ENCODE measurements at regions not wholly inside any gene's neighbourhood (a gene's known extent, or its start where the extent isn't known, plus 50 kb on each side); places are given as distances from the start of the nearest gene placed in this dataset.

- H3K9me3 ChIP-seq (ENCODE audit: control insufficient read depth in 4 of 4, low read length in 3 of 4) = no peaks in the 10 kb centered on the region
- no peak for TF ChIP-seq EGR1 (IDR thresholded peaks at IDR 0.05; ENCODE audit: low read depth in 2 of 2)
- H3K9ac ChIP-seq (ENCODE audit: low read depth in 1 of 2, low read length in 2 of 2) = no peak overlapping the region
- H3K27me3 ChIP-seq (ENCODE audit: control insufficient read depth in 4 of 4, insufficient read depth in 4 of 4, low read length in 3 of 4) = no peaks in the 10 kb centered on the region
- no peaks in the 10 kb centered on the region for H3K4me1 ChIP-seq (ENCODE audit: control insufficient read depth in 4 of 4, insufficient read depth in 4 of 4, low read length in 3 of 4)
- H3K4me3 ChIP-seq (ENCODE audit: low read depth in 1 of 3, low read length in 3 of 3) = no peak overlapping the region
- H3K36me3 ChIP-seq (ENCODE audit: control insufficient read depth in 4 of 4, insufficient read depth in 3 of 4, low read depth in 1 of 4, low read length in 3 of 4) = no peaks in the 10 kb centered on the region
- DNase-seq (ENCODE audit: low spot score) = no peak
- WGBS = 83% methylated on average over 2 of the region's 2 CpGs
- no peak overlapping the region for H3K27ac ChIP-seq (ENCODE audit: low read depth in 1 of 2, low read length in 2 of 2)
Observed at GRCh38 chr6:113396730-113397129, 460.4 kb upstream of the MARCKS start.

- Histone ChIP-seq H3K27me3 (ENCODE audit: control insufficient read depth in 4 of 4, insufficient read depth in 4 of 4, low read length in 3 of 4) (no peaks in the 10 kb centered on the region), H3K27ac (ENCODE audit: low read depth in 1 of 2, low read length in 2 of 2) (no peak overlapping the region), H3K9ac (ENCODE audit: low read depth in 1 of 2, low read length in 2 of 2) (no peak overlapping the region), H3K9me3 (ENCODE audit: control insufficient read depth in 4 of 4, low read length in 3 of 4) (no peaks in the 10 kb centered on the region), H3K4me1 (ENCODE audit: control insufficient read depth in 4 of 4, insufficient read depth in 4 of 4, low read length in 3 of 4) (no peaks in the 10 kb centered on the region), H3K36me3 (ENCODE audit: control insufficient read depth in 4 of 4, insufficient read depth in 3 of 4, low read depth in 1 of 4, low read length in 3 of 4) (no peaks in the 10 kb centered on the region), H3K4me3 (ENCODE audit: low read depth in 1 of 3, low read length in 3 of 3) (no peak overlapping the region)
- DNase-seq (ENCODE audit: low spot score) = no peak
- 93% methylated on average over 3 of the region's 3 CpGs for WGBS
- no peak for TF ChIP-seq CTCF (IDR thresholded peaks at IDR 0.05; ENCODE audit: low read depth, low read length, missing input control)
- no peak for TF ChIP-seq FOXA1 (IDR thresholded peaks at IDR 0.05)
- no peak for TF ChIP-seq TAF1 (conservative IDR thresholded peaks at IDR 0.05)
- no peak for TF ChIP-seq GABPA (IDR thresholded peaks at IDR 0.05 in 1 of 2, conservative IDR thresholded peaks at IDR 0.05 in 1 of 2)
- TF ChIP-seq HNF4A (conservative IDR thresholded peaks at IDR 0.05) = no peak
- TF ChIP-seq, protein P1, sequence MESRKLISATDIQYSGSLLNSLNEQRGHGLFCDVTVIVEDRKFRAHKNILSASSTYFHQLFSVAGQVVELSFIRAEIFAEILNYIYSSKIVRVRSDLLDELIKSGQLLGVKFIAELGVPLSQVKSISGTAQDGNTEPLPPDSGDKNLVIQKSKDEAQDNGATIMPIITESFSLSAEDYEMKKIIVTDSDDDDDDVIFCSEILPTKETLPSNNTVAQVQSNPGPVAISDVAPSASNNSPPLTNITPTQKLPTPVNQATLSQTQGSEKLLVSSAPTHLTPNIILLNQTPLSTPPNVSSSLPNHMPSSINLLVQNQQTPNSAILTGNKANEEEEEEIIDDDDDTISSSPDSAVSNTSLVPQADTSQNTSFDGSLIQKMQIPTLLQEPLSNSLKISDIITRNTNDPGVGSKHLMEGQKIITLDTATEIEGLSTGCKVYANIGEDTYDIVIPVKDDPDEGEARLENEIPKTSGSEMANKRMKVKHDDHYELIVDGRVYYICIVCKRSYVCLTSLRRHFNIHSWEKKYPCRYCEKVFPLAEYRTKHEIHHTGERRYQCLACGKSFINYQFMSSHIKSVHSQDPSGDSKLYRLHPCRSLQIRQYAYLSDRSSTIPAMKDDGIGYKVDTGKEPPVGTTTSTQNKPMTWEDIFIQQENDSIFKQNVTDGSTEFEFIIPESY (IDR thresholded peaks at IDR 0.05) = no peak
- TF ChIP-seq RXRA (IDR thresholded peaks at IDR 0.05) = no peak
- no peak for TF ChIP-seq JUND (IDR thresholded peaks at IDR 0.05)
- no peak for TF ChIP-seq FOXA2 (IDR thresholded peaks at IDR 0.05)
Observed at GRCh38 chr6:113397236-113397635, 459.9 kb upstream of the MARCKS start.

DNA sequence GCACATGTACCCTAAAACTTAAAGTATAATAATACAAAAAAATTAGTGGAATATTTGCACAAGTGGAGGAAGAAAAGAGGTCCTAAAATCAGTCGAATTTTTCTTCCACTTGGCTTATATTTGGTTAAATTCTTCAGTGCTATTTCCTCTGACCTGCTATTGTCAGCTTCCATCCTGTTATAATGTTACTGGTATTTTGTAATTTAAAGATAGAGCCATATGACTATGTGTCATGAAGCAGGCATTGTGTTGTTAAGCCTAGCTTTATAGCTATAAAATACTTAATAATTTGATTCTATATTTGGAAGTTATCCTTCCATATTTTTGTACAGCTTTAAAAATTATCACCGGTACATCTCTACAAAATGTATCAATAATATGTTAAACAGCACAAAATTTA, 455.9 kb upstream of the MARCKS start:
- no peaks in the 10 kb centered on the region for H3K36me3 ChIP-seq (ENCODE audit: control insufficient read depth in 4 of 4, insufficient read depth in 3 of 4, low read depth in 1 of 4, low read length in 3 of 4)
- 69% methylated on average over 2 of the region's 2 CpGs for WGBS
- H3K9ac ChIP-seq (ENCODE audit: low read depth in 1 of 2, low read length in 2 of 2) = no peak overlapping the region
- TF ChIP-seq HNF4G (IDR thresholded peaks at IDR 0.05) (no peak), SP1 (IDR thresholded peaks at IDR 0.05) (no peak), RAD21 (IDR thresholded peaks at IDR 0.05) (no peak), GABPA (IDR thresholded peaks at IDR 0.05 in 1 of 2, conservative IDR thresholded peaks at IDR 0.05 in 1 of 2) (no peak), FOXA2 (IDR thresholded peaks at IDR 0.05) (no peak), REST (IDR thresholded peaks at IDR 0.05) (no peak), EGR1 (IDR thresholded peaks at IDR 0.05; ENCODE audit: low read depth in 2 of 2) (no peak), CTCF (IDR thresholded peaks at IDR 0.05; ENCODE audit: low read depth, low read length, missing input control) (no peak), RXRA (IDR thresholded peaks at IDR 0.05) (no peak), NR2F2 (IDR thresholded peaks at IDR 0.05) (no peak), TAF1 (conservative IDR thresholded peaks at IDR 0.05) (no peak), JUND (IDR thresholded peaks at IDR 0.05) (no peak)
- TF ChIP-seq, protein P1 (IDR thresholded peaks at IDR 0.05) = no peak
- TF ChIP-seq, protein P2, sequence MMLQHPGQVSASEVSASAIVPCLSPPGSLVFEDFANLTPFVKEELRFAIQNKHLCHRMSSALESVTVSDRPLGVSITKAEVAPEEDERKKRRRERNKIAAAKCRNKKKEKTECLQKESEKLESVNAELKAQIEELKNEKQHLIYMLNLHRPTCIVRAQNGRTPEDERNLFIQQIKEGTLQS (IDR thresholded peaks at IDR 0.05) = no peak
- H3K4me3 ChIP-seq (ENCODE audit: low read depth in 1 of 3, low read length in 3 of 3) = no peak overlapping the region
- no peak for DNase-seq (ENCODE audit: low spot score)
- H3K27ac ChIP-seq (ENCODE audit: low read depth in 1 of 2, low read length in 2 of 2) = no peak overlapping the region
- H3K9me3 ChIP-seq (ENCODE audit: control insufficient read depth in 4 of 4, low read length in 3 of 4) = no peaks in the 10 kb centered on the region
- H3K4me1 ChIP-seq (ENCODE audit: control insufficient read depth in 4 of 4, insufficient read depth in 4 of 4, low read length in 3 of 4) = no peaks in the 10 kb centered on the region
- no peaks in the 10 kb centered on the region for H3K27me3 ChIP-seq (ENCODE audit: control insufficient read depth in 4 of 4, insufficient read depth in 4 of 4, low read length in 3 of 4)
